ENCODE measurements at regions not wholly inside any gene's neighbourhood (a gene's known extent, or its start where the extent isn't known, plus 50 kb on each side); places are given as distances from the start of the nearest gene placed in this dataset.
A peak's percentile ranks its signal among the peaks of the same experiment; 100 is the strongest.

GRCh38 chr1:199242147-199242546 lies 603.3 kb downstream of the PTPRC start:
- H3K9me3 ChIP-seq (ENCODE audit: control insufficient read depth in 4 of 4, insufficient read depth in 3 of 4, low read length in 3 of 4) = no peaks in the 10 kb centered on the region
- no peak overlapping the region for H3K4me3 ChIP-seq
- H3K9ac ChIP-seq (ENCODE audit: insufficient read depth in 1 of 2, low read length in 2 of 2) = no peak overlapping the region
- peaks cover 0 to under 1% (median 0%) of the 10 kb centered on the region in 5 donors for H3K4me1 ChIP-seq (ENCODE audit: control insufficient read depth in 5 of 5, insufficient read depth in 5 of 5, low read length in 5 of 5)
- ATAC-seq (ENCODE audit: insufficient read depth, low FRiP score) (no peak), DNase-seq (peak in 2 of 3 donors; percentile 11 to 21)
- no peaks in the 10 kb centered on the region for H3K27me3 ChIP-seq (ENCODE audit: control insufficient read depth in 3 of 3, insufficient read depth in 3 of 3, low read length in 2 of 3)
- no peak overlapping the region for H3K27ac ChIP-seq (ENCODE audit: low read depth in 1 of 2, low read length in 1 of 2)
- WGBS, 2 donors = 50 to 52% methylated on average over 2 of the region's 2 CpGs
- no peaks in the 10 kb centered on the region for H3K36me3 ChIP-seq (ENCODE audit: control insufficient read depth in 4 of 4, insufficient read depth in 4 of 4, low read length in 4 of 4)
- TF ChIP-seq CTCF (IDR thresholded peaks at IDR 0.05; ENCODE audit: control extremely low read depth, extremely low read depth) = no peak

DNA sequence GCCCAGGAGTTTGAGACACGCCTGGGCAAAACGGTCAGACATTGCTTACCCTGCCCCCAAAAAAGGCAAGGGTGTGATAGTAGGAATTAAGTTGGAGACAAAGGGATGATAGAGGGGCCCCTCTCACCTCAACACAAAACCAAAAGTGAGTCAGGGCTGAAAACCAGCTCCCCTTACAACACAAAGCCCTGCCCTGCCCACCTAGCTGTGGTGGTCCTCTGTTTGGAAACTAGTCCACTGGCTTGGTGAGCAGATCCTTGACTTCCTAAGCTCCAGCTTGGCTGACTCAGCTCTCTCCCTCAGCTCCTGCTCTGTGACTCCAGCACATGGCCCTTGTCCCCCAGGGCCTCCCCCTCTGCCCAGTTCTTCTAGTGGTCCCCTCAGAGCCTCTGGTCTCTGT lies 603.8 kb downstream of the PTPRC start:
- H3K4me1 ChIP-seq (ENCODE audit: control insufficient read depth in 5 of 5, insufficient read depth in 5 of 5, low read length in 5 of 5) = no peaks in the 10 kb centered on the region
- no peaks in the 10 kb centered on the region for H3K36me3 ChIP-seq (ENCODE audit: control insufficient read depth in 4 of 4, insufficient read depth in 4 of 4, low read length in 4 of 4)
- no peak for DNase-seq
- H3K9ac ChIP-seq (ENCODE audit: insufficient read depth in 1 of 2, low read length in 2 of 2) = no peak overlapping the region
- H3K9me3 ChIP-seq (ENCODE audit: control insufficient read depth in 4 of 4, insufficient read depth in 3 of 4, low read length in 3 of 4) = no peaks in the 10 kb centered on the region
- no peaks in the 10 kb centered on the region for H3K27me3 ChIP-seq (ENCODE audit: control insufficient read depth in 3 of 3, insufficient read depth in 3 of 3, low read length in 2 of 3)
- 89 to 95% methylated on average over 2 of the region's 2 CpGs for WGBS, 2 donors
- H3K27ac ChIP-seq (ENCODE audit: low read depth in 1 of 2, low read length in 1 of 2) = no peak overlapping the region
- TF ChIP-seq CTCF (IDR thresholded peaks at IDR 0.05; ENCODE audit: control extremely low read depth, extremely low read depth) = no peak
- no peak for ATAC-seq (ENCODE audit: insufficient read depth, low FRiP score)
- H3K4me3 ChIP-seq = no peak overlapping the region

- no peaks in the 10 kb centered on the region for H3K27me3 ChIP-seq (ENCODE audit: control insufficient read depth in 3 of 3, insufficient read depth in 3 of 3, low read length in 2 of 3)
- no peaks in the 10 kb centered on the region for H3K9me3 ChIP-seq (ENCODE audit: control insufficient read depth in 4 of 4, insufficient read depth in 3 of 4, low read length in 3 of 4)
Measured at GRCh38 chr1:199243423-199244061, 604.7 kb downstream of the PTPRC start.

More at GRCh38 chr1:199243423-199244061, 604.7 kb downstream of the PTPRC start:
- Histone ChIP-seq H3K36me3 (ENCODE audit: control insufficient read depth in 4 of 4, insufficient read depth in 4 of 4, low read length in 4 of 4) (no peaks in the 10 kb centered on the region), H3K4me3 (no peak overlapping the region), H3K27ac (ENCODE audit: low read depth in 1 of 2, low read length in 1 of 2) (no peak overlapping the region), H3K4me1 (ENCODE audit: control insufficient read depth in 5 of 5, insufficient read depth in 5 of 5, low read length in 5 of 5) (no peaks in the 10 kb centered on the region), H3K9ac (ENCODE audit: insufficient read depth in 1 of 2, low read length in 2 of 2) (no peak overlapping the region)
- WGBS, 2 donors = 81 to 83% methylated on average over 11 of the region's 11 CpGs
- peak; percentile 47 for TF ChIP-seq CTCF (IDR thresholded peaks at IDR 0.05; ENCODE audit: control extremely low read depth, extremely low read depth)
- peak; percentile 13 to 32 (median 28) for DNase-seq
- peak; percentile 80 for ATAC-seq (ENCODE audit: insufficient read depth, low FRiP score)

Data from lung (tissue), 11 donors.